ENCODE measurements at regions not wholly inside any gene's neighbourhood (a gene's known extent, or its start where the extent isn't known, plus 50 kb on each side); places are given as distances from the start of the nearest gene placed in this dataset.

- H3K4me3 ChIP-seq (ENCODE audit: low read length in 3 of 3) = no peak overlapping the region
- intact Hi-C loops (cut with DNase I) = no loop called here
- TF ChIP-seq CTCF (IDR thresholded peaks at IDR 0.05; ENCODE audit: borderline replicate concordance, extremely low read depth, insufficient read depth) = no peak
- no peaks in the 10 kb centered on the region for H3K27me3 ChIP-seq (ENCODE audit: control insufficient read depth, insufficient read depth, low read length)
- no peak overlapping the region for H3K9ac ChIP-seq (ENCODE audit: low read length in 3 of 3)
- FAIRE-seq (no peak), DNase-seq (no peak)
- H3K9me3 ChIP-seq (ENCODE audit: control insufficient read depth in 2 of 3, insufficient read depth in 1 of 3, low read length in 3 of 3) = no peaks in the 10 kb centered on the region
- H3K36me3 ChIP-seq (ENCODE audit: control insufficient read depth in 2 of 3, insufficient read depth in 3 of 3, low read length in 3 of 3) = no peaks in the 10 kb centered on the region
- no peak overlapping the region for H3K27ac ChIP-seq (ENCODE audit: low read depth in 2 of 2, low read length in 2 of 2)
- no peaks in the 10 kb centered on the region for H3K4me1 ChIP-seq (ENCODE audit: control insufficient read depth in 2 of 3, insufficient read depth in 2 of 3, low read depth in 1 of 3, low read length in 3 of 3)
Observed at GRCh38 chr11:29959488-29959887, 57.3 kb downstream of the KCNA4 start.

GRCh38 chr11:29957431-29957830, 59.4 kb downstream of the KCNA4 start:
- intact Hi-C loops (cut with DNase I) = no loop called here

GRCh38 chr11:29956076-29956556, 60.7 kb downstream of the KCNA4 start:
- Histone ChIP-seq H3K27ac (ENCODE audit: low read depth in 2 of 2, low read length in 2 of 2) (no peak overlapping the region), H3K4me3 (ENCODE audit: low read length in 3 of 3) (no peak overlapping the region), H3K4me1 (ENCODE audit: control insufficient read depth in 2 of 3, insufficient read depth in 2 of 3, low read depth in 1 of 3, low read length in 3 of 3) (no peaks in the 10 kb centered on the region), H3K9me3 (ENCODE audit: control insufficient read depth in 2 of 3, insufficient read depth in 1 of 3, low read length in 3 of 3) (no peaks in the 10 kb centered on the region), H3K27me3 (ENCODE audit: control insufficient read depth, insufficient read depth, low read length) (no peaks in the 10 kb centered on the region), H3K36me3 (ENCODE audit: control insufficient read depth in 2 of 3, insufficient read depth in 3 of 3, low read length in 3 of 3) (no peaks in the 10 kb centered on the region), H3K9ac (ENCODE audit: low read length in 3 of 3) (no peak overlapping the region)
- no peak for TF ChIP-seq CTCF (IDR thresholded peaks at IDR 0.05; ENCODE audit: borderline replicate concordance, extremely low read depth, insufficient read depth)
- no peak for DNase-seq
- FAIRE-seq = no peak
- intact Hi-C loops (cut with DNase I) = no loop called here

More at GRCh38 chr11:29957431-29957830, 59.4 kb downstream of the KCNA4 start:
- Histone ChIP-seq H3K27ac (ENCODE audit: low read depth in 2 of 2, low read length in 2 of 2) (no peak overlapping the region), H3K27me3 (ENCODE audit: control insufficient read depth, insufficient read depth, low read length) (no peaks in the 10 kb centered on the region), H3K9me3 (ENCODE audit: control insufficient read depth in 2 of 3, insufficient read depth in 1 of 3, low read length in 3 of 3) (no peaks in the 10 kb centered on the region), H3K4me1 (ENCODE audit: control insufficient read depth in 2 of 3, insufficient read depth in 2 of 3, low read depth in 1 of 3, low read length in 3 of 3) (no peaks in the 10 kb centered on the region), H3K36me3 (ENCODE audit: control insufficient read depth in 2 of 3, insufficient read depth in 3 of 3, low read length in 3 of 3) (no peaks in the 10 kb centered on the region), H3K4me3 (ENCODE audit: low read length in 3 of 3) (no peak overlapping the region), H3K9ac (ENCODE audit: low read length in 3 of 3) (no peak overlapping the region)
- TF ChIP-seq CTCF (IDR thresholded peaks at IDR 0.05; ENCODE audit: borderline replicate concordance, extremely low read depth, insufficient read depth) = no peak
- FAIRE-seq (no peak), DNase-seq (no peak)

- DNase-seq (no peak), FAIRE-seq (no peak)
- Histone ChIP-seq H3K9me3 (ENCODE audit: control insufficient read depth in 2 of 3, insufficient read depth in 1 of 3, low read length in 3 of 3) (peaks cover 0 to 4% (median 0%) of the 10 kb centered on the region in 3 donors), H3K4me3 (ENCODE audit: low read length in 3 of 3) (no peak overlapping the region), H3K36me3 (ENCODE audit: control insufficient read depth in 2 of 3, insufficient read depth in 3 of 3, low read length in 3 of 3) (no peaks in the 10 kb centered on the region), H3K27me3 (ENCODE audit: control insufficient read depth, insufficient read depth, low read length) (no peaks in the 10 kb centered on the region), H3K4me1 (ENCODE audit: control insufficient read depth in 2 of 3, insufficient read depth in 2 of 3, low read depth in 1 of 3, low read length in 3 of 3) (no peaks in the 10 kb centered on the region), H3K27ac (ENCODE audit: low read depth in 2 of 2, low read length in 2 of 2) (no peak overlapping the region), H3K9ac (ENCODE audit: low read length in 3 of 3) (no peak overlapping the region)
- TF ChIP-seq CTCF (IDR thresholded peaks at IDR 0.05; ENCODE audit: borderline replicate concordance, extremely low read depth, insufficient read depth) = no peak
- intact Hi-C loops (cut with DNase I) = no loop called here
Observed at GRCh38 chr11:29943347-29943746, 73.5 kb downstream of the KCNA4 start.

Data from kidney (tissue), 13 donors.